HUES48 (cell line): ENCODE measurements at regions not wholly inside any gene's neighbourhood (a gene's known extent, or its start where the extent isn't known, plus 50 kb on each side); places are given as distances from the start of the nearest gene placed in this dataset.

Source experiments
- H3K27ac ChIP-seq: one replicate; pipeline ENCODE4 v1.7.0; 2013; ENCODE audit warnings: low read depth, low read length, inconsistent platforms
- H3K27me3 ChIP-seq: 2 replicates; pipeline ENCODE4 v1.6.1; 2013; ENCODE audit warnings: mild to moderate bottlenecking, low read length; ENCODE audit not compliant: control insufficient read depth, insufficient read depth
- H3K36me3 ChIP-seq: 2 replicates; pipeline ENCODE4 v1.6.1; 2013; ENCODE audit warnings: low read length; ENCODE audit not compliant: control insufficient read depth, insufficient read depth
- H3K4me1 ChIP-seq: 2 replicates; pipeline ENCODE4 v1.6.1; 2013; ENCODE audit warnings: mild to moderate bottlenecking, low read length; ENCODE audit not compliant: control insufficient read depth, insufficient read depth
- H3K4me3 ChIP-seq: 2 replicates; pipeline ENCODE4 v1.5.1; 2013; ENCODE audit warnings: mild to moderate bottlenecking, low read depth, low read length
- H3K9ac ChIP-seq: 2 replicates; pipeline ENCODE4 v1.6.1; 2013; ENCODE audit warnings: mild to moderate bottlenecking, low read depth, low read length, moderate library complexity
- H3K9me3 ChIP-seq: 2 replicates; pipeline ENCODE4 v1.6.1; 2013; ENCODE audit warnings: low read length; ENCODE audit not compliant: control insufficient read depth, insufficient read depth

- H3K9me3 ChIP-seq, result no peaks in the 10 kb centered on the region
- no peaks in the 10 kb centered on the region for H3K27me3 ChIP-seq
- no peak overlapping the region for H3K9ac ChIP-seq
- no peak overlapping the region for H3K4me3 ChIP-seq
- 0 out of 2 replicates have a peak, but pooled peaks cover 3% of the 10 kb centered on the region for H3K4me1 ChIP-seq
- H3K36me3 ChIP-seq, result no peaks in the 10 kb centered on the region
- no peak overlapping the region for H3K27ac ChIP-seq
Observed at GRCh38 chr16:7185689-7186088, 147.0 kb upstream of the RBFOX1 start.

DNA sequence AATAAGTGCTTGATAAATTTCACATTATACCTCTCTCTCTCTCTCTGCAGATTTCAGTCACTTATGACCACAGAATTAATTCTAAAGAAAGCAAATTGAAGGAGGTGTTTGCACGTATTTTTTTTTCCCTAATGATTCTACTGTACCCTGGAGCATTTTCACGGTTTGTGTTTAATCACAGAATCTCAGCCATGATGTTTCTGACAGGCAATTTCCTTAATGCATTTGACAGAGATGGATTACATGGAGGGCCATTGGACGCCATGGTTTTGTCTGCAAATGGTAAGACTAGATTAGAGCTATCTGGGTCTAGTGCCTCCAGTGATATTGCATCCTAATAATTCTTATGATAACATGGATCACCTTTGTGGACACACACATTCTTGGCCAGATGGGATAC, 147.5 kb upstream of the RBFOX1 start:
- Histone ChIP-seq H3K9me3 (no peaks in the 10 kb centered on the region), H3K4me3 (no peak overlapping the region), H3K27me3 (no peaks in the 10 kb centered on the region), H3K9ac (no peak overlapping the region), H3K36me3 (no peaks in the 10 kb centered on the region), H3K27ac (no peak overlapping the region), H3K4me1 (0 out of 2 replicates have a peak, but pooled peaks cover 3% of the 10 kb centered on the region)

- Histone ChIP-seq H3K9me3 (no peaks in the 10 kb centered on the region), H3K36me3 (no peaks in the 10 kb centered on the region), H3K27ac (no peak overlapping the region), H3K4me3 (no peak overlapping the region), H3K4me1 (0 out of 2 replicates have a peak, but pooled peaks cover 3% of the 10 kb centered on the region), H3K27me3 (no peaks in the 10 kb centered on the region), H3K9ac (no peak overlapping the region)
Observed at GRCh38 chr16:7183768-7184167, 148.9 kb upstream of the RBFOX1 start.

DNA sequence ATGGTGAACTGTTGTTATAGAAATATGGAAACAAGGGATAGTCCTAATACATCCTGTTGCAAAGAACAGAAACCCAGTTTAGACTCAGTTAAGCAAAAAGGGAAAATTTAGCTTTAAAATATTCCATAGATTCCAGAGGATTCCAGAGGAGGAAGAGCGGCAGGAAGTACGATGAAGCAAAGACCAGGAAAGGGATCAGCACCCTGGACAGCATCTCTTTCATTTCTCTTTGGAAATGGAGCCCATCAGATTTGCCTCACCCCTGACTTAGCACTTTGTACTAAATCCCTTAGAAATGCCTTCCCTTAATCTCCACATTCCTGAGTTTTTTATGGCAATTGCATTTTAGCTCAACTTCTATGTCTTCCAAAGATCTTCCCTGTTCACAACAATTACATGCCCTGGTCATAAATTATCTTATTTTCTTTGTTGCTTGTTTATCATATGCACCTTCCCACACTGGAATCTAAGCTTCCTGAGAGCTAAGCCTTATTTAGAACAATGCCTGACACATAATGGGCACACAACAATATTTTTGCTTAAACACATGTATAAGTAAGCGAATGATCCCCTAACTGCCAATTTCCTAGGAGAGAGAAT, 150.0 kb upstream of the RBFOX1 start:
- no peak overlapping the region for H3K9ac ChIP-seq
- H3K9me3 ChIP-seq, result no peaks in the 10 kb centered on the region
- H3K4me3 ChIP-seq, result no peak overlapping the region
- no peaks in the 10 kb centered on the region for H3K36me3 ChIP-seq
- H3K4me1 ChIP-seq, result 0 out of 2 replicates have a peak, but pooled peaks cover 3% of the 10 kb centered on the region
- no peak overlapping the region for H3K27ac ChIP-seq
- H3K27me3 ChIP-seq, result no peaks in the 10 kb centered on the region

DNA sequence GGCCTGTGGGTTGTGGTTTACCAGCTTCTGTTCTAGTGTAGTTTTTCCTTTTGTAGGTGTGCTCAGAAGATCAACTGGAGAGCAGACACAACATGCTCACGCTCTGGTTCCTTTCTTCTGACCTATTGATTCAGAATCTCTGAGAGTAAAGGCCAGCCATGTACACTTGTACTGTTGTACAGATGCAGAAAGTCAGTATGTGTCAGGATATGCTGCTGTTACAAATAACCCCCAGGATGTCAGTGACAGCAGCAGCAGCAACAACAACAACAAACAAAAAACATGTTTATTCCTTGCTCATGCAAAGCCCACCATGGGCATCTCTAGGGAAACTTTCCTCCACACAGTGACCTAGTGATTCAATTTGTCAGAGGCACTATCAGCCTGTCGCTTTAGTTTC, 154.8 kb upstream of the RBFOX1 start:
- H3K9me3 ChIP-seq, result no peaks in the 10 kb centered on the region

DNA sequence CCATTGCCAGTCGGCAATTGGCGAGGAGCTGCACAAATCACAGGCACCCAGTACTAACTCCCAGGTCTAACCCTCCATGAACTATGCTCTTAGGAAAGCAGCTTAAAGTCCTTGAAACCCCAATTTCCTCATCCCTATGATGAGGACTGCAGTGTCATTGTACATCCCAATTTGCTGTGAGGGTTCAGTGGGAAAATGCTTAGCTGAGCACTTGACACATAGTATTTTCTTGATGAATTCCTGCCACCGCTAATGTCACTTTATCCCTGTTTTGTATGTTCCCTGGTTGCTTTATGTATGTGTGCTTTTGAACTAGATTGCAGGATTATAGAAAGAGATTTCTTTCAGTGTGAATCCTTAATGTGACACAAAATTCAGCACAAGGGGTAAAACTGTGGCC, 161.5 kb upstream of the RBFOX1 start:
- Histone ChIP-seq H3K9me3 (no peaks in the 10 kb centered on the region), H3K27me3 (no peaks in the 10 kb centered on the region), H3K27ac (no peak overlapping the region), H3K4me1 (no peaks in the 10 kb centered on the region), H3K4me3 (no peak overlapping the region), H3K36me3 (no peaks in the 10 kb centered on the region), H3K9ac (no peak overlapping the region)

More for the DNA sequence above, 154.8 kb upstream of the RBFOX1 start:
- Histone ChIP-seq H3K36me3 (no peaks in the 10 kb centered on the region), H3K27me3 (no peaks in the 10 kb centered on the region), H3K27ac (no peak overlapping the region), H3K4me3 (no peak overlapping the region), H3K9ac (no peak overlapping the region), H3K4me1 (0 out of 2 replicates have a peak, but pooled peaks cover 3% of the 10 kb centered on the region)

DNA sequence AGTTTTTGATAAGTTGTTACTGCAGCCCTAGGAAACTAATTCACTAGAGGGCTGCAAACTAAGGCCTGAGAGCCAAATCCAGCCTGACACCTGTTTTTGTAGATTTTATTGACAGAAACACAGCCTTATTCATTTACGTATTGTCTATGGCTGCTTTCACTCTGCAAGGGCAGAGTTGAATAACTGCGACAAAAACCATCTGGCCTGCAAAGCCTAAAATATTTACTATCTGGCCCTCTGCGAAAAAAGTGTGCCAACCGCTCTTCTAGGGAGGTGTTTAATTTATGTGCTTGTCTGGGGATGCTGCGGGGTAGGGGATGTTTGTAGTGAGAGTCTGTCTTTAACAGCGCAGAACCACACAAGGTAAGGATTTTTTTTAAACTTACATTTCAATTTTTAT, 165.0 kb upstream of the RBFOX1 start:
- H3K4me1 ChIP-seq, result no peaks in the 10 kb centered on the region; the same call in 1 of the 2 replicates
- no peak overlapping the region for H3K27ac ChIP-seq
- H3K9ac ChIP-seq, result no peak overlapping the region
- H3K27me3 ChIP-seq, result no peaks in the 10 kb centered on the region
- no peak overlapping the region for H3K4me3 ChIP-seq
- no peaks in the 10 kb centered on the region for H3K36me3 ChIP-seq
- H3K9me3 ChIP-seq, result no peaks in the 10 kb centered on the region

DNA sequence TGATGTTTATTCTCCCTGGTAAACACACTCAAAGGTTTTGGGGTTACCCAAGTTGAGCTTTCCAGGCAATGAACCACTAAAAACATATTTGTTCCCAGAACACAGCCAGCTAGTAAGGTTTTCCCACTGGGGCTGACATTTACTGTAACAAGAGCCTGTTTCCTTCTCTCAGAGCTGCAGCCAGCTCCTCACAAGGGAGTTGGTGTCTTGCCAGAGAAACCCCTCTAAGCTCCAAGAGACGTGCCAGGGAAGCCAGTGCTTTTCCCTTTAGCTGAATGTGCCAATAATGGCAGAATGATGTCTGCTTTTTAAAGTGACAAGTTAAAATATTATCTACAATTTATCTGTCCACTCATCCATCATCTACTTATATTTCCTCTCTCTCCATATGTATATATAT, 170.8 kb upstream of the RBFOX1 start:
- Histone ChIP-seq H3K4me1 (no peaks in the 10 kb centered on the region; the same call in 1 of the 2 replicates), H3K27me3 (no peaks in the 10 kb centered on the region), H3K27ac (no peak overlapping the region), H3K4me3 (no peak overlapping the region), H3K9me3 (no peaks in the 10 kb centered on the region), H3K36me3 (no peaks in the 10 kb centered on the region), H3K9ac (no peak overlapping the region)

GRCh38 chr16:7160093-7160492, 172.6 kb upstream of the RBFOX1 start:
- H3K9me3 ChIP-seq, result no peaks in the 10 kb centered on the region
- no peak overlapping the region for H3K4me3 ChIP-seq
- H3K27ac ChIP-seq, result no peak overlapping the region
- no peak overlapping the region for H3K9ac ChIP-seq
- no peaks in the 10 kb centered on the region for H3K27me3 ChIP-seq
- no peaks in the 10 kb centered on the region; the same call in 1 of the 2 replicates for H3K4me1 ChIP-seq
- H3K36me3 ChIP-seq, result no peaks in the 10 kb centered on the region

DNA sequence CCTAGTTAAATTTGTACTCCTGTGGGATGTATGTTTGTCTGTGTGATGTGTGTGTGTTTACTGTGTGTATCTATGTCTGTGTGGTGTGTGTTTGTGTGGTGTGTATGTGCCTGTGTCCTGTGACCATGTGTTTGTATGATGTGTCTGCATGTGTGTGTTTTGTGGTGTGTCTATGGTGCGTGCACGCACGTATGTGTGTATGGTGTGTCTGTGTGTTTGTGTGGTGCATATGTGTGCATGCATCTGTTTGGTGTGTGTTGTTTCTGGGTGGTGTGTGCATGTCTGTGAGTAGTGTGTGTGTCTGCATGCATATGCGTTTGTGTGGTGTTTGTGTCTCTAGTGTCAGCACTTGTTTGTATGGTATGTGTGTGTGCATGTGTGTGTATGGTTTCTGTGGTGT, 174.2 kb upstream of the RBFOX1 start:
- H3K9me3 ChIP-seq, result no peaks in the 10 kb centered on the region
- no peak overlapping the region for H3K9ac ChIP-seq
- no peaks in the 10 kb centered on the region for H3K36me3 ChIP-seq
- H3K27me3 ChIP-seq, result no peaks in the 10 kb centered on the region
- H3K27ac ChIP-seq, result no peak overlapping the region
- H3K4me3 ChIP-seq, result no peak overlapping the region
- no peaks in the 10 kb centered on the region; the same call in 1 of the 2 replicates for H3K4me1 ChIP-seq

DNA sequence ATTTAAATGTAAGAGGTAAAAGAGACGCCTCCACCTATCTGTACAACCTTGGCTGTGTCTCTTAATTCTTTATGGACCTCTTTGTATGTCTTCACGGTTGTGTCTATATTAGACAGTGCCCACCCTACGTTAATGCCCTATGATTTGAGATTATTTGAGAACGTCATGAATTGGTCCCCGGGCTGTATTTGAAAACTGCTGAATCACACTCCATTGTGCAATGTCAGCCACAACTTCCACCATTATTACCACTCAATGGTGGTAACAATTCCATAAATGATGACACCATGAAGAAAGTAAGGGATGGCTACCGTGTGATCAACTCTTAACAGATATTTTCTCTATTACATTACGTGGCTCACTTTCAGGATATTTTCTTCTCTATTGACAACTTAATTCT, 182.4 kb upstream of the RBFOX1 start:
- Histone ChIP-seq H3K9ac (no peak overlapping the region), H3K36me3 (no peaks in the 10 kb centered on the region), H3K27me3 (no peaks in the 10 kb centered on the region), H3K4me1 (no peaks in the 10 kb centered on the region), H3K27ac (no peak overlapping the region), H3K4me3 (no peak overlapping the region), H3K9me3 (no peaks in the 10 kb centered on the region)
